ENCODE measurements at regions not wholly inside any gene's neighbourhood (a gene's known extent, or its start where the extent isn't known, plus 50 kb on each side); places are given as distances from the start of the nearest gene placed in this dataset.

DNA sequence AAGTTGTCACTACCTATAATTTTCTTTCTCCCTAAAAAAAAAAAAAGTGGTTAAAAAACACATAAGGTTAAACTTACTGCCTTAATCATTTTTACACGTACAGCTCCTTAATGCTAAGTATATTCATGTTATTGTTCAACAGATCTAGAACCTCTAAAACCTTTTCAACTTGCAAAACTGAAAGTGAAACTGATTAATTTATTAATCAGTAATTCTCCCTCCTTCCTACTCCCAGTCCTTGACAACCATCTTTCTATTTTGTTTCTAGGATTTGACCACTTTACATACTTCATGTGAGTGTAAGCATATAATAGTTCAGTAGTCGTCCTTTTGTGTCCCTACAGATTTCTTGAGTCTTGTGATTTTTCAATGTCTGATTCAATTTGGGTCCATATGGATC is 251.4 kb upstream of the KIF2B start:
- TF ChIP-seq, protein P1, sequence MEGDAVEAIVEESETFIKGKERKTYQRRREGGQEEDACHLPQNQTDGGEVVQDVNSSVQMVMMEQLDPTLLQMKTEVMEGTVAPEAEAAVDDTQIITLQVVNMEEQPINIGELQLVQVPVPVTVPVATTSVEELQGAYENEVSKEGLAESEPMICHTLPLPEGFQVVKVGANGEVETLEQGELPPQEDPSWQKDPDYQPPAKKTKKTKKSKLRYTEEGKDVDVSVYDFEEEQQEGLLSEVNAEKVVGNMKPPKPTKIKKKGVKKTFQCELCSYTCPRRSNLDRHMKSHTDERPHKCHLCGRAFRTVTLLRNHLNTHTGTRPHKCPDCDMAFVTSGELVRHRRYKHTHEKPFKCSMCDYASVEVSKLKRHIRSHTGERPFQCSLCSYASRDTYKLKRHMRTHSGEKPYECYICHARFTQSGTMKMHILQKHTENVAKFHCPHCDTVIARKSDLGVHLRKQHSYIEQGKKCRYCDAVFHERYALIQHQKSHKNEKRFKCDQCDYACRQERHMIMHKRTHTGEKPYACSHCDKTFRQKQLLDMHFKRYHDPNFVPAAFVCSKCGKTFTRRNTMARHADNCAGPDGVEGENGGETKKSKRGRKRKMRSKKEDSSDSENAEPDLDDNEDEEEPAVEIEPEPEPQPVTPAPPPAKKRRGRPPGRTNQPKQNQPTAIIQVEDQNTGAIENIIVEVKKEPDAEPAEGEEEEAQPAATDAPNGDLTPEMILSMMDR (IDR thresholded peaks at IDR 0.05), result no peak
- TF ChIP-seq POLR2A (IDR thresholded peaks at IDR 0.05), result no peak
- intact Hi-C loops (cut with DNase I; ENCODE audit: low total_unique reads), result no loop called here
- 41 to 54% methylated on average over 2 of the region's 2 CpGs for WGBS, 2 donors
- DNase-seq (ENCODE audit: low spot score in 2 of 2), result no peak
- no peak overlapping the region for H3K4me3 ChIP-seq (ENCODE audit: low read depth, poor library complexity, severe bottlenecking)

DNA sequence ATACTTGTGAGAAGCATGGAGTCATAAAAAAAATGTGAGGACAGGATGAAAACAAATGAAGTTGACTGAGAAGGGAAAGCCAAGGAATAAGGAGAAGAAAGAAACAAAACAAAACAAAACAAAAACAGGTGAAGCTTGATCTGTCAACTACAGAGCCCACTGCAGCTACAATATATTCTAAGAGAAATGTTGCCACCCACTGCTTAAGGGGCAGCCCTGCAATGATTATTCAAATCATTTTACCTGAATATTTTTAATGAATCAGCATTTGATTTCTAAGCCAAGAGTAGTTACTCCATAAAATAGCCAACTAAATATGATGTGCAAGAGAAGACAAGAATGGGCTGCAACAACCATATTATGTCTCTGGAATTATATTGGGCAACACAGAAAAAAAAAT is 252.0 kb upstream of the KIF2B start:
- intact Hi-C loops (cut with DNase I; ENCODE audit: low total_unique reads), result no loop called here
- no peak overlapping the region for H3K4me3 ChIP-seq (ENCODE audit: low read depth, poor library complexity, severe bottlenecking)
- DNase-seq (ENCODE audit: low spot score in 2 of 2), result no peak
- TF ChIP-seq POLR2A (IDR thresholded peaks at IDR 0.05), result no peak
- TF ChIP-seq, protein P1 (IDR thresholded peaks at IDR 0.05), result no peak

DNA sequence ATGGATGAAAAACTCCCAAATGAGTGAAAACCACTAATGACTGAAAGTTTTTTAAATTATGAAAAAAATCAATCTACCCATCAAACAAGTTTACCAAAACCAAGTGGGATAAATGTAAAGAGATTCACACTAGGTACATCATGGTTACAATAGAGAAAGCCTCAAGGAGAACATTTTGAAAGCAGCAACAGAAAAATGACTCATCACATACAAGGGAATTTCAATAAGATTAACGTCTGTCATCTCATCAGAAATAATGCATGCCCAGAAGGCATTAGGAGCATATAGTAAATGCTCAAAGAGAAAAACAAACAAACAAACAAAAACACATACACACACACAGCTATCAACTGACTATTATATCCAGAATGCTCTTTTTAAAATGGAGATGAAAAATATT is 261.8 kb upstream of the KIF2B start:
- 18 to 32% methylated on average over 1 of the region's 1 CpG for WGBS, 2 donors
- H3K4me3 ChIP-seq (ENCODE audit: low read depth, poor library complexity, severe bottlenecking), result no peak overlapping the region
- intact Hi-C loops (cut with DNase I; ENCODE audit: low total_unique reads), result no loop called here
- DNase-seq (ENCODE audit: low spot score in 2 of 2), result no peak
- TF ChIP-seq, protein P1 (IDR thresholded peaks at IDR 0.05), result no peak
- TF ChIP-seq POLR2A (IDR thresholded peaks at IDR 0.05), result no peak

DNA sequence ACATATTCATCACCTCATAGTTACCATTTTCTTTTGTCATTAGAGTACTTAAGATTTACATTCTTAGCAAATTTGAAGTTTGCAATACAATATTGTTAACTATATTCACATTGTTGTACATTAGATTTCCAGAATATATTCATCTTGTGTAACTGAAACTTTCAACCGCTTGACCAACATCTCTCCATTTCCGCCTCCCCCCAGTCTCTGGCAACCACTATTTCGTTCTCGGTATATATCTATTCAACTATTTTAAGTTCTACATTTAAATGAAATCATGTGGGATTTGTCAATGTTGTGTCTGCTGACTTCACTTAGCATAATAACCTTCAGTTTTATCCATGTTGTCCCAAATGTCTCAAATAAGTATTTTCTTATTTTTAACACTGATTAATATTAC is 274.5 kb upstream of the KIF2B start:
- no peak for TF ChIP-seq POLR2A (IDR thresholded peaks at IDR 0.05)
- TF ChIP-seq, protein P1 (IDR thresholded peaks at IDR 0.05), result no peak
- intact Hi-C loops (cut with DNase I; ENCODE audit: low total_unique reads), result no loop called here
- 94 to 96% methylated on average over 4 of the region's 4 CpGs for WGBS, 2 donors
- DNase-seq (ENCODE audit: low spot score in 2 of 2), result no peak
- no peak overlapping the region for H3K4me3 ChIP-seq (ENCODE audit: low read depth, poor library complexity, severe bottlenecking)

DNA sequence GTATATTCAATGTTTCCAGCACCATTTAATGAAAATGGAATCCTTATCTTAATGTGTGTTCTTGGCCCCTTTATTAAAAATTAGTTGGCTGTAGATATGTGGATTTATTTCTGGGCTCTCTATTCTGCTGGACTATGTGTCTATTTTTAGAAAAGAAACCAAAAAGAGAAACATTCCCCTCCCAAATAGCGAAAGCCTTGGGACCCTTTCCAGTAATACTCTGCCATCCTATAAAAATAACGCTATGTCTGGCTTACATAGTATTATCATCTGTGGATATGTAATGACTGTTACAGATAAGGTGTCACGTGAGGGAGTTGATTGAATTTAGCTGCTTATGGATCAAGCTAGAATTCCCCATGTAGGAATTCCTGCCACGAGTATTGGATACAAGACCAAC is 279.3 kb upstream of the KIF2B start:
- WGBS, 2 donors, result 55 to 58% methylated on average over 4 of the region's 4 CpGs
- no peak for DNase-seq (ENCODE audit: low spot score in 2 of 2)
- intact Hi-C loops (cut with DNase I; ENCODE audit: low total_unique reads), result no loop called here
- H3K4me3 ChIP-seq (ENCODE audit: low read depth, poor library complexity, severe bottlenecking), result no peak overlapping the region
- TF ChIP-seq POLR2A (IDR thresholded peaks at IDR 0.05), result no peak
- TF ChIP-seq, protein P1 (IDR thresholded peaks at IDR 0.05), result no peak

DNA sequence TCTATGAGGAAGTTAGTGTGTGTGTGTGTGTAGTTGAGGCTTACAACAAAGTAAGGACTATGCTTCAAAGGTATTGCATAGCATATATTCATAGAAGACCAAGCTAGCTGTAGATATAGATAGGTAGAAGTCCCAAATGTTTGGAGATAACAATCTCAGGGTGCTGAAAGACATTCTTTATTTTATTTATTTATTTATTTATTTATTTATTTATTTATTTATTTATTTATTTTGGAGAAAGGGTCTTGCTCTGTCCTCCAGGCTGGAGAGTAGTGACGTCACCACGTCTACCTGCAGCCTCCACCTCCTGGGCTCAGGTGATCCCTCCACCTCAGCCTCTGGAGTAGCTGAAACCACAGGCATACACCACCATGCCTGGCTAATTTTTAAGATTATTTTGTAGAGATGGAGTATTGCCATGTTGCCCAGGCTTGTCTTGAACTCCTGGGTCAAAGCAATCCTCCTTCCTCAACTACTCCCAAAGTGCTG is 284.6 kb upstream of the KIF2B start:
- 83 to 89% methylated on average over 2 of the region's 2 CpGs for WGBS, 2 donors
- intact Hi-C loops (cut with DNase I; ENCODE audit: low total_unique reads), result no loop called here
- H3K4me3 ChIP-seq (ENCODE audit: low read depth, poor library complexity, severe bottlenecking), result no peak overlapping the region
- no peak for DNase-seq (ENCODE audit: low spot score in 2 of 2)
- TF ChIP-seq POLR2A (IDR thresholded peaks at IDR 0.05), result no peak
- TF ChIP-seq, protein P1 (IDR thresholded peaks at IDR 0.05), result no peak
